GM23338 (cell line): ENCODE measurements at regions not wholly inside any gene's neighbourhood (a gene's known extent, or its start where the extent isn't known, plus 50 kb on each side); places are given as distances from the start of the nearest gene placed in this dataset.

Source experiments
- ATAC-seq: fragments of 200-7000 bp; cut with Tn5 transposase; 3 replicates; pipeline ENCODE4 v1.9.1; 2020
- DNase-seq: peaks from one replicate; pipeline ENCODE4 v3.0.0-alpha.2; 2015; ENCODE audit warnings: low spot score
- H2AFZ ChIP-seq: fragments of 200-600 bp; sonication (generic); 2 replicates; pipeline ENCODE4 v1.8.0; 2016; ENCODE audit warnings: antibody characterized with exemption, mild to moderate bottlenecking, moderate library complexity
- H3F3A ChIP-seq: fragments of 200-600 bp; sonication (generic); replicated peaks from 2 replicates; pipeline ENCODE4 v1.8.0; 2017; ENCODE audit warnings: antibody characterized with exemption, mixed run types, low read depth
- H3K27ac ChIP-seq: fragments of 200-600 bp; sonication (generic); 2 replicates; pipeline ENCODE4 v1.6.1; 2016; ENCODE audit warnings: low read depth
- H3K27me3 ChIP-seq: fragments of 200-600 bp; sonication (generic); 2 replicates; pipeline ENCODE4 v1.8.0; 2016; ENCODE audit warnings: mild to moderate bottlenecking, mixed run types, moderate library complexity; ENCODE audit not compliant: insufficient read depth
- H3K36me3 ChIP-seq: fragments of 200-600 bp; sonication (generic); 2 replicates; pipeline ENCODE4 v1.8.0; 2016; ENCODE audit warnings: mild to moderate bottlenecking; ENCODE audit not compliant: insufficient read depth
- H3K4me1 ChIP-seq: fragments of 200-600 bp; sonication (generic); 2 replicates; pipeline ENCODE4 v1.8.0; 2016; ENCODE audit warnings: mild to moderate bottlenecking, moderate library complexity; ENCODE audit not compliant: insufficient read depth
- H3K4me2 ChIP-seq: fragments of 200-600 bp; sonication (generic); 2 replicates; pipeline ENCODE4 v1.7.1; 2017; ENCODE audit warnings: mixed run types
- H3K4me3 ChIP-seq: fragments of 200-600 bp; sonication (generic); 2 replicates; pipeline ENCODE4 v1.6.1; 2016; ENCODE audit warnings: mixed run types
- H3K79me2 ChIP-seq: fragments of 200-600 bp; sonication (generic); replicated peaks from 2 replicates; pipeline ENCODE4 v1.8.0; 2017; ENCODE audit warnings: mild to moderate bottlenecking; ENCODE audit not compliant: insufficient read depth
- H3K9me2 ChIP-seq: fragments of 200-600 bp; sonication (generic); 2 replicates; pipeline ENCODE4 v1.8.0; 2017; ENCODE audit not compliant: insufficient read depth
- H4K20me1 ChIP-seq: fragments of 200-600 bp; sonication (generic); replicated peaks from 2 replicates; pipeline ENCODE4 v1.8.0; 2017; ENCODE audit warnings: mild to moderate bottlenecking; ENCODE audit not compliant: insufficient read depth
- H3K27ac Mint-ChIP-seq: 2 replicates; pipeline ENCODE4 v1.8.0; 2020; ENCODE audit warnings: inconsistent platforms, mild to moderate bottlenecking, moderate library complexity, mixed read lengths
- H3K27me3 Mint-ChIP-seq: 3 replicates; pipeline ENCODE4 v1.8.0; 2022; ENCODE audit warnings: low read depth, mild to moderate bottlenecking, moderate library complexity, mixed read lengths, inconsistent platforms; ENCODE audit not compliant: insufficient read depth, poor library complexity
- H3K36me3 Mint-ChIP-seq: 3 replicates; pipeline ENCODE4 v1.8.0; 2021; ENCODE audit warnings: low read depth, mild to moderate bottlenecking, inconsistent platforms, moderate library complexity, mixed read lengths
- H3K4me1 Mint-ChIP-seq: 3 replicates; pipeline ENCODE4 v1.8.0; 2020; ENCODE audit warnings: mild to moderate bottlenecking, inconsistent platforms, mixed read lengths
- H3K4me3 Mint-ChIP-seq: 3 replicates; pipeline ENCODE4 v1.8.0; 2021; ENCODE audit warnings: moderate library complexity, mild to moderate bottlenecking, inconsistent platforms, mixed read lengths
- H3K9me3 Mint-ChIP-seq: 3 replicates; pipeline ENCODE4 v1.8.0; 2020; ENCODE audit warnings: moderate library complexity, mild to moderate bottlenecking, inconsistent platforms, mixed read lengths
- CREB1 ChIP-seq: fragments of 250-450 bp; sonication (Bioruptor Pico); IDR thresholded peaks from 2 replicates; pipeline ENCODE4 v1.5.0; 2020; ENCODE audit warnings: low read depth, mild to moderate bottlenecking, moderate library complexity
- CTCF ChIP-seq, 2 experiments: fragments of 200-600 bp in 1 of 2; sonication (generic) in 1 of 2; conservative IDR thresholded peaks; 2 replicates each; pipeline versions ENCODE4 v1.5.1 to v1.6.1; 2016 to 2017; ENCODE audit warnings: antibody characterized with exemption in 2 of 2, low read depth in 2 of 2, mild to moderate bottlenecking in 2 of 2, moderate library complexity in 1 of 2
- ETS1 ChIP-seq: IDR thresholded peaks from 2 replicates; pipeline ENCODE4 v1.6.1; 2016; ENCODE audit warnings: antibody characterized with exemption
- EZH2 ChIP-seq: fragments of 200-600 bp; sonication (generic); IDR thresholded peaks from one replicate; pipeline ENCODE4 v1.8.0; 2017; ENCODE audit warnings: antibody characterized with exemption, mild to moderate bottlenecking, low read depth; ENCODE audit not compliant: unreplicated experiment
- EZH2phosphoT487 ChIP-seq: fragments of 200-600 bp; sonication (generic); IDR thresholded peaks from one replicate; pipeline ENCODE4 v1.8.1; 2018; ENCODE audit warnings: antibody characterized with exemption; ENCODE audit not compliant: unreplicated experiment
- JUNB ChIP-seq: IDR thresholded peaks from one replicate; pipeline ENCODE4 v1.6.1; 2016; ENCODE audit warnings: antibody characterized with exemption; ENCODE audit not compliant: unreplicated experiment
- NANOG ChIP-seq: IDR thresholded peaks from 2 replicates; pipeline ENCODE4 v1.6.1; 2016; ENCODE audit warnings: antibody characterized with exemption, borderline replicate concordance
- POLR2AphosphoS5 ChIP-seq: IDR thresholded peaks from 2 replicates; pipeline ENCODE4 v1.6.1; 2016; ENCODE audit warnings: antibody characterized with exemption, low read depth
- REST ChIP-seq: IDR thresholded peaks from one replicate; pipeline ENCODE4 v1.6.1; 2018; ENCODE audit warnings: antibody characterized with exemption; ENCODE audit not compliant: unreplicated experiment
- STAT1 ChIP-seq: IDR thresholded peaks from one replicate; pipeline ENCODE4 v1.6.1; 2016; ENCODE audit warnings: antibody characterized with exemption; ENCODE audit not compliant: unreplicated experiment
- ZNF114 ChIP-seq: fragments of 250-450 bp; sonication (Bioruptor Pico); IDR thresholded peaks from 2 replicates; pipeline ENCODE4 v1.5.0; 2020; ENCODE audit warnings: mild to moderate bottlenecking, moderate library complexity
- ZNF331 ChIP-seq: fragments of 250-450 bp; sonication (Bioruptor Pico); IDR thresholded peaks from 2 replicates; pipeline ENCODE4 v1.5.0; 2020; ENCODE audit warnings: low read depth, mild to moderate bottlenecking, moderate library complexity
- ZNF462 ChIP-seq: fragments of 250-450 bp; sonication (Bioruptor Pico); IDR thresholded peaks from 2 replicates; pipeline ENCODE4 v1.5.0; 2020; ENCODE audit warnings: mild to moderate bottlenecking, moderate library complexity

- Mint-ChIP-seq H3K4me1 (peaks cover 7% of the 10 kb centered on the region; the same call in 2 of the 3 replicates), H3K27me3 (no peaks in the 10 kb centered on the region), H3K4me3 (no peak overlapping the region), H3K9me3 (no peaks in the 10 kb centered on the region), H3K27ac (no peak overlapping the region), H3K36me3 (no peaks in the 10 kb centered on the region)
- Histone ChIP-seq H3K27me3 (no peaks in the 10 kb centered on the region), H3K4me3 (no peak overlapping the region), H3K79me2 (no peaks in the 10 kb centered on the region), H3K36me3 (no peaks in the 10 kb centered on the region), H4K20me1 (no peaks in the 10 kb centered on the region), H2AFZ (no peak overlapping the region), H3K27ac (no peak overlapping the region), H3K4me2 (no peak overlapping the region), H3K9me2 (no peaks in the 10 kb centered on the region), H3K4me1 (no peaks in the 10 kb centered on the region), H3F3A (no peaks in the 10 kb centered on the region)
- DNase-seq (no peak), ATAC-seq (no peak)
- TF ChIP-seq STAT1 (no peak), POLR2AphosphoS5 (no peak), CREB1 (no peak), EZH2phosphoT487 (no peak), NANOG (no peak), REST (no peak), ZNF114 (CRISPR knock-in tag) (no peak), ZNF462 (CRISPR knock-in tag) (no peak), ETS1 (no peak), EZH2 (no peak), JUNB (no peak), CTCF (conservative IDR thresholded peaks at IDR 0.05; ENCODE audit: low read depth in 2 of 2) (no peak), ZNF331 (no peak)
Observed at GRCh38 chrX:40444133-40444532, 136.6 kb upstream of the ATP6AP2 start.
